ENCODE measurements at regions not wholly inside any gene's neighbourhood (a gene's known extent, or its start where the extent isn't known, plus 50 kb on each side); places are given as distances from the start of the nearest gene placed in this dataset.

DNA sequence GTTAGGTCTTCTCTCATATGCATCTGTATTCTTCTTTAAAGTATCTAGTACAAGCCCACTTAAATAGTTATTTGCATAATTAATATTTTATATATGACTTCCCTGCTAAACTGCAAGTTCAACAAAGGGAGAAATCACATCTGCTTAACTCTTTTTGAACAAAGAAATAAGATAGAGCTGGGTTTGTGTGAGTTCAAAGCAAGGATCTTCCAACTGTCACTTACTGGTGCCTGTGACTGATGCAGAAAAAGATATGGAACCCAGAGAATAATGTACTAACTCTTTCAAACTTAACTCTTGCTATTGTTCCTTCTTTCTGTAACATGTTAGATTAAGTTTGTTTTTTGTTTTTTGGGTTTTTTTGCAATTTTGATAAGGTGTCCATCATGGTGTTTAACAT is 71.3 kb upstream of the SP4 start:
- Histone ChIP-seq H4K20me1 (replicated peaks; ENCODE audit: control insufficient read depth, extremely low read depth, insufficient read depth, low read length) (no peaks in the 10 kb centered on the region), H3K4me2 (ENCODE audit: insufficient read depth, low read length) (no peak overlapping the region), H3K4me1 (ENCODE audit: control insufficient read depth, extremely low read depth, insufficient read depth, low read length) (no peaks in the 10 kb centered on the region), H3K79me2 (ENCODE audit: control insufficient read depth, insufficient read depth, low read length) (no peaks in the 10 kb centered on the region), H2AFZ (ENCODE audit: low read depth, low read length) (no peak overlapping the region), H3K9me3 (replicated peaks; ENCODE audit: control insufficient read depth, insufficient read depth, low read length) (no peaks in the 10 kb centered on the region), H3K9ac (replicated peaks; ENCODE audit: extremely low read depth, insufficient read depth, low read length) (no peak overlapping the region), H3K27ac (ENCODE audit: insufficient read depth, low read depth, low read length) (no peak overlapping the region), H3K27me3 (ENCODE audit: control insufficient read depth in 2 of 2, insufficient read depth in 2 of 2, low read length in 2 of 2) (no peaks in the 10 kb centered on the region), H3K9me1 (replicated peaks; ENCODE audit: control insufficient read depth, extremely low read depth, insufficient read depth, low read length) (no peaks in the 10 kb centered on the region), H3K4me3 (replicated peaks in 1 of 3; ENCODE audit: insufficient read depth in 1 of 3, low read depth in 1 of 3, low read length in 3 of 3) (no peak overlapping the region), H3K36me3 (ENCODE audit: control insufficient read depth in 2 of 2, extremely low read depth in 1 of 2, insufficient read depth in 2 of 2, low read length in 2 of 2) (no peaks in the 10 kb centered on the region)
- no TSS peak for BruUV-seq (replicated peaks)
- DNase-seq (ENCODE audit: low read depth, low spot score) (no peak), FAIRE-seq (peak; percentile 4)
- POLR2A ChIA-PET = no interaction called here
- TF ChIP-seq FOS (IDR thresholded peaks at IDR 0.05; ENCODE audit: borderline replicate concordance, insufficient read depth, low read length) = no peak
- no peak for TF ChIP-seq GATA2 (IDR thresholded peaks at IDR 0.05; ENCODE audit: insufficient read depth, insufficient read length, low read depth, low read length)
- TF ChIP-seq, protein P1, sequence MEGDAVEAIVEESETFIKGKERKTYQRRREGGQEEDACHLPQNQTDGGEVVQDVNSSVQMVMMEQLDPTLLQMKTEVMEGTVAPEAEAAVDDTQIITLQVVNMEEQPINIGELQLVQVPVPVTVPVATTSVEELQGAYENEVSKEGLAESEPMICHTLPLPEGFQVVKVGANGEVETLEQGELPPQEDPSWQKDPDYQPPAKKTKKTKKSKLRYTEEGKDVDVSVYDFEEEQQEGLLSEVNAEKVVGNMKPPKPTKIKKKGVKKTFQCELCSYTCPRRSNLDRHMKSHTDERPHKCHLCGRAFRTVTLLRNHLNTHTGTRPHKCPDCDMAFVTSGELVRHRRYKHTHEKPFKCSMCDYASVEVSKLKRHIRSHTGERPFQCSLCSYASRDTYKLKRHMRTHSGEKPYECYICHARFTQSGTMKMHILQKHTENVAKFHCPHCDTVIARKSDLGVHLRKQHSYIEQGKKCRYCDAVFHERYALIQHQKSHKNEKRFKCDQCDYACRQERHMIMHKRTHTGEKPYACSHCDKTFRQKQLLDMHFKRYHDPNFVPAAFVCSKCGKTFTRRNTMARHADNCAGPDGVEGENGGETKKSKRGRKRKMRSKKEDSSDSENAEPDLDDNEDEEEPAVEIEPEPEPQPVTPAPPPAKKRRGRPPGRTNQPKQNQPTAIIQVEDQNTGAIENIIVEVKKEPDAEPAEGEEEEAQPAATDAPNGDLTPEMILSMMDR (IDR thresholded peaks at IDR 0.05; ENCODE audit: extremely low read depth in 1 of 2, insufficient read depth in 1 of 2, low read depth in 1 of 2, low read length in 2 of 2) = no peak
- TF ChIP-seq MYC (IDR thresholded peaks at IDR 0.05; ENCODE audit: low read depth, low read length) = no peak
- no peak for TF ChIP-seq POLR2AphosphoS5 (IDR thresholded peaks at IDR 0.05; ENCODE audit: insufficient read depth, low read depth, low read length)
- TF ChIP-seq POLR2A (IDR thresholded peaks at IDR 0.05; ENCODE audit: low read depth, low read length) = no peak
- no peak for TF ChIP-seq EZH2 (IDR thresholded peaks at IDR 0.05; ENCODE audit: borderline replicate concordance, low read depth, low read length, severe bottlenecking)
- no peak for TF ChIP-seq JUN (IDR thresholded peaks at IDR 0.05; ENCODE audit: borderline replicate concordance, insufficient read depth, insufficient read length, low read depth)
- TF ChIP-seq, protein P2, sequence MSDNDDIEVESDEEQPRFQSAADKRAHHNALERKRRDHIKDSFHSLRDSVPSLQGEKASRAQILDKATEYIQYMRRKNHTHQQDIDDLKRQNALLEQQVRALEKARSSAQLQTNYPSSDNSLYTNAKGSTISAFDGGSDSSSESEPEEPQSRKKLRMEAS (IDR thresholded peaks at IDR 0.05; ENCODE audit: insufficient read depth, insufficient read length) = no peak
- CTCF ChIA-PET = no interaction called here
- intact Hi-C loops (cut with micrococcal nuclease) = no loop called here
- dilution Hi-C loops (cut with MboI; ENCODE audit: extremely low pct_ligation_motif_present, low sequenced_read_pairs) = no loop called here

All from endothelial cell of umbilical vein (primary cell).